NB4 (cell line): ENCODE measurements at regions not wholly inside any gene's neighbourhood (a gene's known extent, or its start where the extent isn't known, plus 50 kb on each side); places are given as distances from the start of the nearest gene placed in this dataset.

Experiments used
- POLR2A ChIP-seq: IDR thresholded peaks from 2 replicates; pipeline ENCODE4 v1.6.1; 2011; ENCODE audit warnings: mild to moderate bottlenecking; ENCODE audit not compliant: insufficient read length; ENCODE audit errors: extremely low read depth
- TF ChIP-seq, protein P1 (sequence below): IDR thresholded peaks from one replicate; pipeline ENCODE4 v1.5.1; 2012; ENCODE audit warnings: low read depth, low read length

DNA sequence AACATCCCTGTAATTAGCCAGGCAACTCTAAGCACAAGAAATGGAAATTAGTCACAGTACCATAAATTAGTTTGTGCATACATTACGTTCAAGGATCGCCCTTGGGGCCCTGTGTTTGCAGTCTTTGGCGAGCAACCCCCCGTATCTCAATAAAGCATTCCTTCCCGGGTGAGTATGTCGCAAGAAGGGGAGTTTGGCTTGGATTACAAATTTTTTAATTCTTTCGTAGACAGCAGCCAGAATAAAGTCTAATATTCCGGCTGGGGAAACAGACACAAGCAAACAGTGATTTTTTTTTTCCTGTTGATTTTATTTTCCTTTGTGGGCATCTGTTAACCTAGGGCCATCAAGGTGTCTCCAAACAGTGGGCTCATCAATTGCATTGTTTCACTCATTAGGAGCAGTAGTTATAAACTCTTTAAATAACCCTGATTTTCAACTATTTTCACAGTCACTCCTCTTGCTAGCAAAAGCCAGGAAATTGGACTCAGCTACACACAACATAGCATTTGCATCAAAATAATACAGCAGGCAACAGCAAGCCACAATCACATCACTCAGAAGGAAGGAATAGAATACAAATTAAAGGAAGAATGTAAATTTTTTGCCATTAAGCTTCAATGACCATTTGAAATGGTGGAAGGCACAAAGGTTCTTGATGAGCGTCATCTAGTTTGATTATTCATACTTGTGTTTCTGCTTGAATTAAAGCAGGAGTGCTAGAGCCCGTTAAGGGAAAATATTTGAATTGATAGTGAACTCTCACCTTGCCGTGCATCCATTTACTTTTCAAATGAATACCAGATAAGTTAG is 85.3 kb downstream of the LINC00237 start:
- TF ChIP-seq, protein P1, sequence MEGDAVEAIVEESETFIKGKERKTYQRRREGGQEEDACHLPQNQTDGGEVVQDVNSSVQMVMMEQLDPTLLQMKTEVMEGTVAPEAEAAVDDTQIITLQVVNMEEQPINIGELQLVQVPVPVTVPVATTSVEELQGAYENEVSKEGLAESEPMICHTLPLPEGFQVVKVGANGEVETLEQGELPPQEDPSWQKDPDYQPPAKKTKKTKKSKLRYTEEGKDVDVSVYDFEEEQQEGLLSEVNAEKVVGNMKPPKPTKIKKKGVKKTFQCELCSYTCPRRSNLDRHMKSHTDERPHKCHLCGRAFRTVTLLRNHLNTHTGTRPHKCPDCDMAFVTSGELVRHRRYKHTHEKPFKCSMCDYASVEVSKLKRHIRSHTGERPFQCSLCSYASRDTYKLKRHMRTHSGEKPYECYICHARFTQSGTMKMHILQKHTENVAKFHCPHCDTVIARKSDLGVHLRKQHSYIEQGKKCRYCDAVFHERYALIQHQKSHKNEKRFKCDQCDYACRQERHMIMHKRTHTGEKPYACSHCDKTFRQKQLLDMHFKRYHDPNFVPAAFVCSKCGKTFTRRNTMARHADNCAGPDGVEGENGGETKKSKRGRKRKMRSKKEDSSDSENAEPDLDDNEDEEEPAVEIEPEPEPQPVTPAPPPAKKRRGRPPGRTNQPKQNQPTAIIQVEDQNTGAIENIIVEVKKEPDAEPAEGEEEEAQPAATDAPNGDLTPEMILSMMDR = no peak
- no peak for TF ChIP-seq POLR2A
